Esophagus muscularis mucosa (tissue), 4 donors: ENCODE measurements at regions not wholly inside any gene's neighbourhood (a gene's known extent, or its start where the extent isn't known, plus 50 kb on each side); places are given as distances from the start of the nearest gene placed in this dataset.

Experiments
- CTCF ChIP-seq, 3 experiments: fragments of 200-600 bp in 2 of 3; fragments of 450-650 bp in 1 of 3; sonication (generic) in 2 of 3; IDR thresholded peaks; one replicate each; pipeline ENCODE4 v1.5.1; 2017 to 2019; ENCODE audit warnings: antibody characterized with exemption in 3 of 3, mild to moderate bottlenecking in 2 of 3, moderate library complexity in 1 of 3
- EP300 ChIP-seq: sonication (generic); formaldehyde crosslinking; IDR thresholded peaks from one replicate; pipeline ENCODE4 v1.6.1; 2017; ENCODE audit warnings: antibody characterized with exemption
- POLR2A ChIP-seq: fragments of 450-650 bp; IDR thresholded peaks from one replicate; pipeline ENCODE4 v1.6.1; 2017; ENCODE audit warnings: antibody characterized with exemption, moderate library complexity, mild to moderate bottlenecking, low read depth
- POLR2AphosphoS5 ChIP-seq, 2 donors: sonication (generic); formaldehyde crosslinking; IDR thresholded peaks; one replicate each; pipeline ENCODE4 v1.6.1; 2017; ENCODE audit warnings: antibody characterized with exemption in 2 of 2

- no peak for TF ChIP-seq POLR2A
- TF ChIP-seq CTCF (IDR thresholded peaks at IDR 0.05), result no peak
- TF ChIP-seq POLR2AphosphoS5 (IDR thresholded peaks at IDR 0.05), result no peak
- no peak for TF ChIP-seq EP300
Observed at GRCh38 chr1:224539971-224540370, 76.1 kb upstream of the CNIH3 start.
